ENCODE measurements at regions not wholly inside any gene's neighbourhood (a gene's known extent, or its start where the extent isn't known, plus 50 kb on each side); places are given as distances from the start of the nearest gene placed in this dataset.

- in situ Hi-C loops (cut with HindIII; ENCODE audit: low pct_unique_long_range_greater_than_20kb, low sequenced_read_pairs), result no loop called here
- no peak for ATAC-seq
- BruUV-seq (replicated peaks), result no TSS peak
- intact Hi-C loops (cut with micrococcal nuclease; ENCODE audit: unreplicated experiment), result no loop called here
- no peaks in the 10 kb centered on the region for H3K9me3 ChIP-seq (ENCODE audit: control insufficient read depth, insufficient read depth, low read depth, low read length)
- no peak overlapping the region for H3K27ac ChIP-seq (ENCODE audit: low read length)
- no peak for DNase-seq (ENCODE audit: low read depth, low spot score)
- H3K36me3 ChIP-seq (ENCODE audit: control insufficient read depth, insufficient read depth, low read length), result no peaks in the 10 kb centered on the region
- CTCF ChIA-PET, result no interaction called here
- no peak overlapping the region for H3K4me3 ChIP-seq (ENCODE audit: low read depth in 2 of 2, low read length in 2 of 2)
- no peaks in the 10 kb centered on the region for H3K4me1 ChIP-seq (ENCODE audit: control insufficient read depth, insufficient read depth, low read length)
- POLR2A ChIA-PET, result no interaction called here
- TF ChIP-seq REST (IDR thresholded peaks at IDR 0.05; ENCODE audit: insufficient read depth in 1 of 2, low read depth in 2 of 2, low read length in 1 of 2) (no peak), CTCF (IDR thresholded peaks at IDR 0.05) (no peak), TCF7L2 (IDR thresholded peaks at IDR 0.05; ENCODE audit: low read depth, low read length) (no peak), POLR2AphosphoS5 (IDR thresholded peaks at IDR 0.05; ENCODE audit: low read depth, low read length) (no peak)
- H3K27me3 ChIP-seq (ENCODE audit: control insufficient read depth, insufficient read depth, low read length), result no peaks in the 10 kb centered on the region; the same call in 1 of the 2 replicates
These were observed 75.5 kb upstream of the IRX6 start for GRCh38 chr16:55248494-55248893.

GRCh38 chr16:55249361-55249760 lies 74.6 kb upstream of the IRX6 start:
- no peaks in the 10 kb centered on the region for H3K36me3 ChIP-seq (ENCODE audit: control insufficient read depth, insufficient read depth, low read length)
- DNase-seq (ENCODE audit: low read depth, low spot score) (no peak), ATAC-seq (no peak)
- no TSS peak for BruUV-seq (replicated peaks)
- no peak for TF ChIP-seq SIN3A (IDR thresholded peaks at IDR 0.05; ENCODE audit: borderline replicate concordance, insufficient read depth, low read depth, low read length)
- no peak for TF ChIP-seq POLR2AphosphoS5 (IDR thresholded peaks at IDR 0.05; ENCODE audit: low read depth, low read length)
- TF ChIP-seq TCF7L2 (IDR thresholded peaks at IDR 0.05; ENCODE audit: low read depth, low read length), result no peak
- TF ChIP-seq REST (IDR thresholded peaks at IDR 0.05; ENCODE audit: insufficient read depth in 1 of 2, low read depth in 2 of 2, low read length in 1 of 2), result no peak
- no peak for TF ChIP-seq CTCF (IDR thresholded peaks at IDR 0.05)
- no peaks in the 10 kb centered on the region for H3K9me3 ChIP-seq (ENCODE audit: control insufficient read depth, insufficient read depth, low read depth, low read length)
- in situ Hi-C loops (cut with HindIII; ENCODE audit: low pct_unique_long_range_greater_than_20kb, low sequenced_read_pairs), result no loop called here
- CTCF ChIA-PET, result no interaction called here
- H3K4me3 ChIP-seq (ENCODE audit: low read depth in 2 of 2, low read length in 2 of 2), result no peak overlapping the region
- POLR2A ChIA-PET, result no interaction called here
- no peaks in the 10 kb centered on the region for H3K4me1 ChIP-seq (ENCODE audit: control insufficient read depth, insufficient read depth, low read length)
- intact Hi-C loops (cut with micrococcal nuclease; ENCODE audit: unreplicated experiment), result no loop called here
- H3K27ac ChIP-seq (ENCODE audit: low read length), result no peak overlapping the region
- no peaks in the 10 kb centered on the region; the same call in 1 of the 2 replicates for H3K27me3 ChIP-seq (ENCODE audit: control insufficient read depth, insufficient read depth, low read length)

All from Panc1 (cell line).